CD4-positive, alpha-beta T cell (primary cell): ENCODE measurements at regions not wholly inside any gene's neighbourhood (a gene's known extent, or its start where the extent isn't known, plus 50 kb on each side); places are given as distances from the start of the nearest gene placed in this dataset.
"Not testable (repeated sequence)": the region's sequence is repeated elsewhere in the genome, so short reads cannot be mapped to it uniquely, and the experiment has no call there.

Experiments used
- ATAC-seq: fragments of 200-7000 bp; cut with Tn5 transposase; one replicate; pipeline ENCODE4 v1.10.0; 2022; ENCODE audit warnings: mild to moderate bottlenecking; ENCODE audit not compliant: poor library complexity
- CTCF ChIA-PET: fragments of 350-600 bp; sonication (Branson Sonifier 250); formaldehyde crosslinking; loops from one replicate; lab custom pipeline; 2021; ENCODE audit warnings: antibody characterized with exemption, inconsistent platforms; lab: Charles Lee
- POLR2A ChIA-PET: fragments of 350-600 bp; sonication (Branson Sonifier 250); formaldehyde crosslinking; loops from one replicate; lab custom pipeline; 2021; ENCODE audit warnings: antibody characterized with exemption, inconsistent platforms; lab: Charles Lee
- DNase-seq, 14 experiments: peaks; one replicate each; pipeline ENCODE4 v3.0.0-alpha.2; 2013 to 2020; ENCODE audit warnings: mixed read lengths in 2 of 14
- H3K27ac ChIP-seq, 2 donors: one replicate each; pipeline versions ENCODE4 v1.5.1 to v1.7.0; 2013; ENCODE audit warnings: low read length in 2 of 2, low read depth in 1 of 2, mild to moderate bottlenecking in 1 of 2
- H3K27me3 ChIP-seq, 2 experiments: 1 replicate in 1 of 2; 2 replicates in 1 of 2; pipeline versions ENCODE4 v1.6.1 to v1.7.0; 2013; ENCODE audit warnings: low read length in 2 of 2, control low read depth in 1 of 2, mild to moderate bottlenecking in 1 of 2, moderate library complexity in 1 of 2; ENCODE audit not compliant: insufficient read depth in 2 of 2, control insufficient read depth in 1 of 2
- H3K36me3 ChIP-seq: one replicate; pipeline ENCODE4 v1.6.1; 2013; ENCODE audit warnings: low read length, control low read depth; ENCODE audit not compliant: insufficient read depth
- H3K4me1 ChIP-seq: one replicate; pipeline ENCODE4 v1.6.1; 2013; ENCODE audit warnings: low read length, control low read depth; ENCODE audit not compliant: insufficient read depth
- H3K4me3 ChIP-seq: one replicate; pipeline ENCODE4 v1.5.1; 2013; ENCODE audit warnings: mild to moderate bottlenecking, low read length, moderate library complexity
- H3K9me3 ChIP-seq, 2 experiments: 1 replicate in 1 of 2; 2 replicates in 1 of 2; pipeline versions ENCODE4 v1.6.1 to v1.7.0; 2013; ENCODE audit warnings: low read length in 2 of 2, mild to moderate bottlenecking in 2 of 2, control low read depth in 1 of 2, moderate library complexity in 1 of 2; ENCODE audit not compliant: control insufficient read depth in 1 of 2, insufficient read depth in 1 of 2
- H3K27ac Mint-ChIP-seq: one replicate; pipeline ENCODE4 v1.8.0; 2020; ENCODE audit warnings: mixed read lengths
- H3K27me3 Mint-ChIP-seq: one replicate; pipeline ENCODE4 v1.8.0; 2021; ENCODE audit warnings: mixed read lengths
- H3K36me3 Mint-ChIP-seq: one replicate; pipeline ENCODE4 v1.8.0; 2021; ENCODE audit warnings: low read depth, mixed read lengths
- H3K4me1 Mint-ChIP-seq: one replicate; pipeline ENCODE4 v1.8.0; 2021; ENCODE audit warnings: low read depth, mixed read lengths
- H3K4me3 Mint-ChIP-seq: one replicate; pipeline ENCODE4 v1.8.0; 2020; ENCODE audit warnings: mild to moderate bottlenecking, mixed read lengths
- H3K9me3 Mint-ChIP-seq: one replicate; pipeline ENCODE4 v1.8.0; 2020; ENCODE audit warnings: mixed read lengths
- CTCF ChIP-seq: fragments of 200-600 bp; IDR thresholded peaks from one replicate; pipeline ENCODE4 v1.8.0; 2022; ENCODE audit warnings: antibody characterized with exemption, mild to moderate bottlenecking
- intact Hi-C, 2 experiments: fragments of 100-400 bp; cut with DNase I in 1 of 2; cut with micrococcal nuclease in 1 of 2; formaldehyde crosslinking; loops; one replicate each; pipeline versions ENCODE4 v1.15.1 to v1.9.0; 2023 to 2025; cut with DNase I, micrococcal nuclease

- H3K9me3 ChIP-seq, DNase-seq, H3K27me3 Mint-ChIP-seq, H3K4me3 ChIP-seq, H3K4me3 Mint-ChIP-seq, H3K27ac Mint-ChIP-seq, H3K36me3 Mint-ChIP-seq, CTCF ChIA-PET, intact Hi-C loops, H3K4me1 Mint-ChIP-seq, ATAC-seq, H3K27ac ChIP-seq, H3K4me1 ChIP-seq, POLR2A ChIA-PET, H3K9me3 Mint-ChIP-seq, H3K27me3 ChIP-seq, H3K36me3 ChIP-seq: not testable (repeated sequence)
These were observed 52.5 kb upstream of the CCDC71L start for GRCh38 chr7:106713452-106713851.

DNA sequence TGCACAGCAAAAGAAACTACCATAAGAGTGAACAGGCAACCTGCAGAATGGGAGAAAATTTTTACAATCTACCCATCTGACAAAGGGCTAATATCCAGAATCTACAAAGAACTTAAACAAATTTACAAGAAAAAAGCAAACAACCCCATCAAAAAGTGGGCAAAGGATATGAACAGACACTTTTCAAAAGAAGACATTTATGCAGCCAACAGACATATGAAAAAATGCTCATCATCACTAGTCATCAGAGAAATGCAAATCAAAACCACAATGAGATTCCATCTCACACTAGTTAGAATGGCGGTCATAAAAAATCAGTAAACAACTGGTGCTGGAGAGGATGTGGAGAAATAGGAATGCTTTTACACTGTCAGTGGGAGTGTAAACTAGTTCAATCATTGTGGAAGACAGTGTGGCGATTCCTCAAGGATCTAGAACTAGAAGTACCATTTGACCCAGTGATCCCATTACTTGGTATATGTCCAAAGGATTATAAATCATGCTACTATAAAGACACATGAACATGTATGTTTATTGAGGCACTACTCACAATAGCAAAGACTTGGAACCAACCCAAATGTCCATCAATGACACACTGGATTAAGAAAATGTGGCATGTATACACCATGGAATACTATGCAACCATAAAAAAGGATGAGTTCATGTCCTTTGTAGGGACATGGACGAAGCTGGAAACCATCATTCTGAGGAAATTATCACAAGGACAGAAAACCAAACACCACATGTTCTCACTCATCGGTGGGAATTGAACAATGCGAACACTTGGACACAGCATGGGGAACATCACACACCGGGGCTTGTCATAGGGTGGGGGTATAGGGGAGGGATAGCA is 53.9 kb upstream of the CCDC71L start:
- DNase-seq, POLR2A ChIA-PET, H3K27me3 ChIP-seq, H3K9me3 ChIP-seq, H3K27me3 Mint-ChIP-seq, H3K4me3 ChIP-seq, H3K9me3 Mint-ChIP-seq, intact Hi-C loops, H3K4me1 ChIP-seq, CTCF ChIA-PET, H3K36me3 ChIP-seq, H3K36me3 Mint-ChIP-seq, H3K27ac Mint-ChIP-seq, ATAC-seq, H3K4me3 Mint-ChIP-seq, H3K27ac ChIP-seq, H3K4me1 Mint-ChIP-seq: not testable (repeated sequence)

DNA sequence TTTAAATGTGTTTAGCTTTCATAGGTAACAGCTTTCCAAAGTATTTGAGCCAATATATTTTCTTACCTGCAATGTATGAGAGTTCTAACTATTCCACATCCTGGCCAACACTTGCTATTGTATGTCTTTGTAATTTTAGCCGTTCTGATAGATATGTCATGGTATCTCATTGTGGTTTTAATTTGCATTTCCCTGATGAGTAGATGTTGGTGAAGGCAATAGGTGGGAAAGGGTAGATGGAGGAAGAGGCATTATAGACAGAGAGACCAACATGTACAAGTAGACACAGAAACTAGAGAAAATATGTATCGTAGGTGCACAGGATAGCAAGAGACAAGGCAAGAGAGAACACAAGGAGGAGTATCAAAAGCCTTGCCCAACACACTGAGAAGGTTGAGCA is 54.8 kb upstream of the CCDC71L start:
- Mint-ChIP-seq H3K4me3 (no peak overlapping the region), H3K27me3 (no peaks in the 10 kb centered on the region), H3K36me3 (no peaks in the 10 kb centered on the region), H3K27ac (no peak overlapping the region), H3K4me1 (no peaks in the 10 kb centered on the region), H3K9me3 (no peaks in the 10 kb centered on the region)
- DNase-seq (no peak), ATAC-seq (no peak)
- Histone ChIP-seq H3K4me1 (peaks cover 6% of the 10 kb centered on the region), H3K9me3 (no peaks in the 10 kb centered on the region), H3K36me3 (no peaks in the 10 kb centered on the region), H3K27me3 (no peaks in the 10 kb centered on the region), H3K27ac (no peak overlapping the region), H3K4me3 (no peak overlapping the region)
- ChIA-PET CTCF (no interaction called here), POLR2A (no interaction called here)
- intact Hi-C loops = no loop called here
- TF ChIP-seq CTCF = no peak

GRCh38 chr7:106717254-106717954 is 56.4 kb upstream of the CCDC71L start:
- ATAC-seq = no peak
- Mint-ChIP-seq H3K4me3 (no peak overlapping the region), H3K27ac (no peak overlapping the region), H3K4me1 (no peaks in the 10 kb centered on the region), H3K27me3 (no peaks in the 10 kb centered on the region), H3K36me3 (no peaks in the 10 kb centered on the region), H3K9me3 (no peaks in the 10 kb centered on the region)
- Histone ChIP-seq H3K36me3 (no peaks in the 10 kb centered on the region), H3K27ac (no peak overlapping the region), H3K4me1 (peaks cover 6% of the 10 kb centered on the region), H3K27me3 (no peaks in the 10 kb centered on the region), H3K9me3 (no peaks in the 10 kb centered on the region), H3K4me3 (no peak overlapping the region)
- ChIA-PET CTCF (interaction anchor here (1.4 to 3.5 kb wide), 3 partner anchors 12 to 57 kb away, joined by 3 to 19 read pairs (median 5); partner anchors contain the start of gene CCDC71L), POLR2A (interaction anchor here (1.2 to 2.4 kb wide), 3 partner anchors 15 to 433 kb away, joined by 3 to 16 read pairs (median 6); partner anchors contain the start of genes CCDC71L and NAMPT)
- DNase-seq = no peak
- intact Hi-C loops = no loop called here
- no peak for TF ChIP-seq CTCF
